ENCODE measurements at regions not wholly inside any gene's neighbourhood (a gene's known extent, or its start where the extent isn't known, plus 50 kb on each side); places are given as distances from the start of the nearest gene placed in this dataset.

DNA sequence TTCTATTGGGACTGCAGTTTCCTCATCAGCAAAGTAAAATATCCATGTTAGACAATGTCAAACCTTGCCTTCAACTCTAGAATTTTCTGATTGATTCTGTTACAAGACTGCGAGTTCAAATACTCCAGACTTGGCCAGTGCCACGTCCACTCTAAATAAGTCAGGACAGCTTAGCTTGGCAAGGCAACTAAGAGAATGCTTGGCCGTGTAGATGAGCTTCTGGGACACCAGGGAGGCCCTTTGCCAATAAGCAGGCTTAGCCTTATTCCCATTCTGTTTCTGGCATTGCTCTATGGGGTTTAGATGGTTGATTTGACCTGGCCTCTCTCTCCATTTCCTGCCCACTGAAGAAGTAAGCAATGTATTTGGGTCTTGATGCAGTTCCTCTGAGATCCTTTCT, 218.1 kb upstream of the SIX2 start:
- Histone ChIP-seq H3K9me3 (ENCODE audit: insufficient read depth, low read length) (no peaks in the 10 kb centered on the region), H3K4me3 (ENCODE audit: low read length) (no peak overlapping the region), H2AFZ (ENCODE audit: low read depth, low read length) (no peak overlapping the region), H4K20me1 (ENCODE audit: insufficient read depth, low read length) (no peaks in the 10 kb centered on the region), H3K9ac (ENCODE audit: low read length) (no peak overlapping the region), H3K4me2 (ENCODE audit: low read length) (no peak overlapping the region), H3K4me1 (ENCODE audit: low read length) (peaks cover 8% of the 10 kb centered on the region; the same call in 1 of the 2 replicates), H3K36me3 (replicated peaks; ENCODE audit: low read depth, low read length) (no peaks in the 10 kb centered on the region), H3K79me2 (ENCODE audit: low read length) (no peaks in the 10 kb centered on the region), H3K27ac (ENCODE audit: low read length) (no peak overlapping the region), H3K27me3 (ENCODE audit: low read depth, low read length) (peaks cover 8% of the 10 kb centered on the region; the same call in 1 of the 2 replicates)
- no peak for TF ChIP-seq EZH2phosphoT487 (IDR thresholded peaks at IDR 0.05; ENCODE audit: low read depth)
- TF ChIP-seq, protein P1, sequence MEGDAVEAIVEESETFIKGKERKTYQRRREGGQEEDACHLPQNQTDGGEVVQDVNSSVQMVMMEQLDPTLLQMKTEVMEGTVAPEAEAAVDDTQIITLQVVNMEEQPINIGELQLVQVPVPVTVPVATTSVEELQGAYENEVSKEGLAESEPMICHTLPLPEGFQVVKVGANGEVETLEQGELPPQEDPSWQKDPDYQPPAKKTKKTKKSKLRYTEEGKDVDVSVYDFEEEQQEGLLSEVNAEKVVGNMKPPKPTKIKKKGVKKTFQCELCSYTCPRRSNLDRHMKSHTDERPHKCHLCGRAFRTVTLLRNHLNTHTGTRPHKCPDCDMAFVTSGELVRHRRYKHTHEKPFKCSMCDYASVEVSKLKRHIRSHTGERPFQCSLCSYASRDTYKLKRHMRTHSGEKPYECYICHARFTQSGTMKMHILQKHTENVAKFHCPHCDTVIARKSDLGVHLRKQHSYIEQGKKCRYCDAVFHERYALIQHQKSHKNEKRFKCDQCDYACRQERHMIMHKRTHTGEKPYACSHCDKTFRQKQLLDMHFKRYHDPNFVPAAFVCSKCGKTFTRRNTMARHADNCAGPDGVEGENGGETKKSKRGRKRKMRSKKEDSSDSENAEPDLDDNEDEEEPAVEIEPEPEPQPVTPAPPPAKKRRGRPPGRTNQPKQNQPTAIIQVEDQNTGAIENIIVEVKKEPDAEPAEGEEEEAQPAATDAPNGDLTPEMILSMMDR (IDR thresholded peaks at IDR 0.05; ENCODE audit: low read depth, low read length), result no peak

DNA sequence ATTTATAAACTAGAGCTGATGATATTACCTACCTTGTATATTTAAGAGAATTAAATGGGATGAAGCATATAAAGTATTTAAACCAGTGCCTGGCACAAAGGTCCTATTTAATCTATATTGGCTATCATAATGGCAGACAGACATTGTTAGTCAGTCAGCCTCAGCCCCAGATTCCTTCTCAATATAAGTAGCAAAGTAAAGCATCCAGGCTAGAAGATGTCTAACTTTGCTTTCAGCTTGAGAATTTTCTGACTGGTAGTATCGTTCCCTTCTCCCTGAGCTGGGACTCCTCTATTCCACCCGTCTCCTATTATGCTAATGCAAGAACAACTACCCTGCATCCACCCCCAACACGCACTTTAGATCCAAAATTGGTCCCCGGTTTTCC, 215.7 kb upstream of the SIX2 start:
- TF ChIP-seq, protein P1 (IDR thresholded peaks at IDR 0.05; ENCODE audit: low read depth, low read length), result no peak
- TF ChIP-seq EZH2phosphoT487 (IDR thresholded peaks at IDR 0.05; ENCODE audit: low read depth), result no peak
- Histone ChIP-seq H3K9me3 (ENCODE audit: insufficient read depth, low read length) (no peaks in the 10 kb centered on the region), H4K20me1 (ENCODE audit: insufficient read depth, low read length) (no peaks in the 10 kb centered on the region), H3K4me3 (ENCODE audit: low read length) (no peak overlapping the region), H3K79me2 (ENCODE audit: low read length) (no peaks in the 10 kb centered on the region), H3K4me1 (ENCODE audit: low read length) (peaks cover 8% of the 10 kb centered on the region; the same call in 1 of the 2 replicates), H3K4me2 (ENCODE audit: low read length) (no peak overlapping the region), H3K27ac (ENCODE audit: low read length) (no peak overlapping the region), H3K27me3 (ENCODE audit: low read depth, low read length) (peaks cover 3% of the 10 kb centered on the region; the same call in 1 of the 2 replicates), H2AFZ (ENCODE audit: low read depth, low read length) (no peak overlapping the region), H3K9ac (ENCODE audit: low read length) (no peak overlapping the region), H3K36me3 (replicated peaks; ENCODE audit: low read depth, low read length) (no peaks in the 10 kb centered on the region)

DNA sequence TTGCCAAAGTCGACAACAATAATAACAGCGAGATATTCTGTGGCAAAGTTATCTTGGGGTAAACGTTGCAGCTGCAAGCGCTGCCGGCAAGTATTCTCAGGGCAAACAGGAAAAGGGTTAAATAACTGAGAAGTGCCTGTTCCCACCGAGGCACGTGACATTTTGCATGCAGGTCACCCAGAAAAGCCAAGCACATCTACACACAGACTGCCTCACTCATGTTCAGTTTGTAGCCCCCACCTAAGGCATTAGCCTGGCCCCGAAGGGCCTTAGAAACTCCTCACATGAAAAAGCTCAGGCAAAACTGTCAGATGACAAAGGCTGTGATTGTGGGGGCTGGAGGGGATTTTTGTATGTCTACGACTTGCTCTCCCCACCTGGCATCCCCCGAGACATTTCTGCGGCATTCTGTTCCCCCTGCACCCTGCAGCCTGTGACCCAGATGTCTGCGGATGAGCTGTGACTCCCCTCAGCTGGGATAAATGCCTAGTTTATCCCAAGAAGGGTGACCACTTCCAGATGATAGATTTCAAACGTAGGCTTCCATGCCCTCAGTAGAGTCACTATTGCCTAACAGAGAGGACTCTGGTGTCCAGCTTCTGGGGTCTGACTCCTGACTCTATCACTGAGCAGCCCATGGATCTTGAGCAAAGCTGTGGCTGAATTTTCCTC, 215.2 kb upstream of the SIX2 start:
- Histone ChIP-seq H3K4me2 (ENCODE audit: low read length) (peak overlapping the region; percentile 47), H3K36me3 (replicated peaks; ENCODE audit: low read depth, low read length) (no peaks in the 10 kb centered on the region), H3K4me1 (ENCODE audit: low read length) (peaks cover 8% of the 10 kb centered on the region; the same call in 1 of the 2 replicates), H4K20me1 (ENCODE audit: insufficient read depth, low read length) (no peaks in the 10 kb centered on the region), H3K9me3 (ENCODE audit: insufficient read depth, low read length) (no peaks in the 10 kb centered on the region), H3K4me3 (ENCODE audit: low read length) (peak overlapping the region; percentile 36), H3K9ac (ENCODE audit: low read length) (no peak overlapping the region), H2AFZ (ENCODE audit: low read depth, low read length) (no peak overlapping the region; the same call in 1 of the 2 replicates), H3K27me3 (ENCODE audit: low read depth, low read length) (peaks cover 3% of the 10 kb centered on the region; the same call in 1 of the 2 replicates), H3K27ac (ENCODE audit: low read length) (no peak overlapping the region), H3K79me2 (ENCODE audit: low read length) (no peaks in the 10 kb centered on the region)
- no peak for TF ChIP-seq EZH2phosphoT487 (IDR thresholded peaks at IDR 0.05; ENCODE audit: low read depth)
- TF ChIP-seq, protein P1 (IDR thresholded peaks at IDR 0.05; ENCODE audit: low read depth, low read length), result no peak

DNA sequence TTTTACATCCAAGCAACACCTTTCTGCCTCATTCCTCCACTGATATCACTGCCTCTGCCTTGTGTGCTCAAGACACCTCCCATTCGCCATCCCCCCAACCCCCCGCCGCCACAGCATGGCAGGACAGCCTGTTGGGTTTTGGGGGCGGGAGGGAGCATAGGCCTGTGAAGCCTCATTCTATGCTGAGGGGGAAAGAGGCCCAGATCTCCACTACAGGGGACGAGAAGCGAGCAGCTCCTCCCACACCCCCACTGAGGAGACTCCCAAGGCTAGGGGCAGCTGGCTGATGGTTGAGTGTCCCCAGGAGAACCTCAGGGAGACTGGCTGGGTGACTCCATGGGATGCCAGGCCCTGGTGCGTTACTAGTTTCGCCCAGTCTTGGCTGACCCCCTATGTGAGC, 214.3 kb upstream of the SIX2 start:
- no peaks in the 10 kb centered on the region for H4K20me1 ChIP-seq (ENCODE audit: insufficient read depth, low read length)
- no peaks in the 10 kb centered on the region for H3K79me2 ChIP-seq (ENCODE audit: low read length)
- peaks cover 3% of the 10 kb centered on the region; the same call in 1 of the 2 replicates for H3K27me3 ChIP-seq (ENCODE audit: low read depth, low read length)
- no peak overlapping the region for H3K4me2 ChIP-seq (ENCODE audit: low read length)
- no peak overlapping the region for H3K9ac ChIP-seq (ENCODE audit: low read length)
- no peaks in the 10 kb centered on the region for H3K9me3 ChIP-seq (ENCODE audit: insufficient read depth, low read length)
- H3K36me3 ChIP-seq (replicated peaks; ENCODE audit: low read depth, low read length), result no peaks in the 10 kb centered on the region
- H3K4me3 ChIP-seq (ENCODE audit: low read length), result no peak overlapping the region
- no peak overlapping the region for H3K27ac ChIP-seq (ENCODE audit: low read length)
- TF ChIP-seq EZH2phosphoT487 (IDR thresholded peaks at IDR 0.05; ENCODE audit: low read depth), result no peak
- TF ChIP-seq, protein P1 (IDR thresholded peaks at IDR 0.05; ENCODE audit: low read depth, low read length), result no peak
- H3K4me1 ChIP-seq (ENCODE audit: low read length), result peaks cover 8% of the 10 kb centered on the region; the same call in 1 of the 2 replicates
- H2AFZ ChIP-seq (ENCODE audit: low read depth, low read length), result no peak overlapping the region
